Gastroesophageal sphincter (tissue), 2 donors: ENCODE measurements at regions not wholly inside any gene's neighbourhood (a gene's known extent, or its start where the extent isn't known, plus 50 kb on each side); places are given as distances from the start of the nearest gene placed in this dataset.

Experiments used
- EP300 ChIP-seq: sonication (generic); formaldehyde crosslinking; IDR thresholded peaks from one replicate; pipeline ENCODE4 v1.6.1; 2017; ENCODE audit warnings: antibody characterized with exemption, mild to moderate bottlenecking
- POLR2A ChIP-seq, 2 donors: fragments of 450-650 bp; IDR thresholded peaks; one replicate each; pipeline ENCODE4 v1.6.1; 2017; ENCODE audit warnings: antibody characterized with exemption in 2 of 2, mild to moderate bottlenecking in 2 of 2, moderate library complexity in 1 of 2
- POLR2AphosphoS5 ChIP-seq: sonication (generic); formaldehyde crosslinking; IDR thresholded peaks from one replicate; pipeline ENCODE4 v1.6.1; 2017; ENCODE audit warnings: antibody characterized with exemption

GRCh38 chr2:236794176-236794957 is 224.7 kb downstream of the ACKR3 start:
- TF ChIP-seq POLR2AphosphoS5 (no peak), EP300 (no peak), POLR2A (IDR thresholded peaks at IDR 0.05) (no peak)
